HCT116 (cell line): ENCODE measurements at regions not wholly inside any gene's neighbourhood (a gene's known extent, or its start where the extent isn't known, plus 50 kb on each side); places are given as distances from the start of the nearest gene placed in this dataset.

Experiments used
- ATAC-seq: fragments of 200-7000 bp; cut with Tn5 transposase; 2 replicates; pipeline ENCODE4 v1.9.1; 2020; ENCODE audit warnings: mild to moderate bottlenecking, moderate library complexity
- BruUV-seq: library from RNA; stranded (reverse); fragments of 400-500 nt; replicated peaks from 2 replicates; lab custom pipeline; 2021; lab: Mats Ljungman, UMichigan
- CTCF ChIA-PET: fragments of 300-600 bp; sonication (Branson Sonifier 250); formaldehyde crosslinking; loops from one replicate; lab custom pipeline; 2021; ENCODE audit warnings: antibody characterized with exemption; lab: Charles Lee
- POLR2A ChIA-PET: fragments of 300-600, 350-600 bp; sonication (Branson Sonifier 250); formaldehyde crosslinking; loops from one replicate; lab custom pipeline; 2021; ENCODE audit warnings: antibody characterized with exemption; lab: Charles Lee
- RAD21 ChIA-PET, 2 experiments: fragments of 300-600 bp; sonication (Branson Sonifier 250); formaldehyde crosslinking; loops; one replicate each; lab custom pipeline; 2023; ENCODE audit warnings: low total read pairs in 2 of 2; ENCODE audit not compliant: uncharacterized antibody in 2 of 2, unreplicated experiment in 2 of 2, low non-redundant PET in 1 of 2; lab: Charles Lee
- DNase-seq: peaks from one replicate; pipeline ENCODE4 v3.0.0-alpha.2; 2010; ENCODE audit warnings: low read depth, low spot score
- H2AFZ ChIP-seq: fragments of 200-600 bp; shearing (Covaris generic), sonication (generic); 2 replicates; pipeline ENCODE4 v1.6.1; 2017; ENCODE audit warnings: low read depth, mixed run types, mixed read lengths, antibody characterized with exemption, low read length; ENCODE audit not compliant: poor library complexity, severe bottlenecking
- H3K27ac ChIP-seq: 2 replicates; pipeline ENCODE4 v1.5.1; 2012; ENCODE audit warnings: low read depth, low read length
- H3K27me3 ChIP-seq: fragments of 200-600 bp; sonication (generic); 2 replicates; pipeline ENCODE4 v1.6.1; 2016; ENCODE audit warnings: mixed run types, low read length, mixed read lengths; ENCODE audit not compliant: insufficient read depth
- H3K36me3 ChIP-seq, 2 experiments: fragments of 200-500 bp in 1 of 2; fragments of 200-600 bp in 1 of 2; sonication (Bioruptor generic) in 1 of 2; sonication (generic) in 1 of 2; 2 replicates each; pipeline versions ENCODE4 v1.5.1 to v1.6.1; 2014 to 2016; ENCODE audit warnings: low read length in 2 of 2, inconsistent platforms in 1 of 2, mixed read lengths in 1 of 2, mixed run types in 1 of 2; ENCODE audit not compliant: insufficient read depth in 2 of 2, control insufficient read depth in 1 of 2
- H3K4me1 ChIP-seq, 2 experiments: fragments of 200-600 bp in 1 of 2; sonication (generic) in 1 of 2; 2 replicates each; pipeline versions ENCODE4 v1.5.1 to v1.6.1; 2012 to 2017; ENCODE audit warnings: low read length in 2 of 2, inconsistent platforms in 1 of 2, mild to moderate bottlenecking in 1 of 2, mixed read lengths in 1 of 2, mixed run types in 1 of 2, moderate library complexity in 1 of 2; ENCODE audit not compliant: insufficient read depth in 2 of 2, control insufficient read depth in 1 of 2
- H3K4me2 ChIP-seq: fragments of 200-600 bp; sonication (generic); 2 replicates; pipeline ENCODE4 v1.6.1; 2017; ENCODE audit warnings: mixed run types, low read length, mixed read lengths
- H3K4me3 ChIP-seq, 2 experiments: fragments of 200-600 bp in 1 of 2; sonication (generic) in 1 of 2; replicated peaks in 1 of 2; 2 replicates each; pipeline ENCODE4 v1.5.1; 2011 to 2016; ENCODE audit warnings: low read length in 2 of 2, control low read depth in 1 of 2, low read depth in 1 of 2, mild to moderate bottlenecking in 1 of 2, mixed read lengths in 1 of 2, mixed run types in 1 of 2
- H3K79me2 ChIP-seq: fragments of 200-600 bp; sonication (generic); 2 replicates; pipeline ENCODE4 v1.6.1; 2017; ENCODE audit warnings: mild to moderate bottlenecking, mixed run types, low read length, moderate library complexity, mixed read lengths; ENCODE audit not compliant: insufficient read depth
- H3K9ac ChIP-seq: fragments of 200-600 bp; sonication (generic); 2 replicates; pipeline ENCODE4 v1.6.1; 2016; ENCODE audit warnings: low read length, mixed read lengths
- H3K9me2 ChIP-seq: fragments of 200-600 bp; sonication (generic), shearing (Covaris generic); 2 replicates; pipeline ENCODE4 v1.6.1; 2017; ENCODE audit warnings: mixed run types, mild to moderate bottlenecking, moderate library complexity; ENCODE audit not compliant: insufficient read depth
- H3K9me3 ChIP-seq, 2 experiments: fragments of 200-500 bp in 1 of 2; fragments of 200-600 bp in 1 of 2; sonication (Bioruptor generic) in 1 of 2; sonication (generic) in 1 of 2; 2 replicates each; pipeline ENCODE4 v1.6.1; 2014 to 2017; ENCODE audit warnings: low read length in 2 of 2, mixed read lengths in 2 of 2, inconsistent platforms in 1 of 2, low read depth in 1 of 2, mild to moderate bottlenecking in 1 of 2, mixed run types in 1 of 2, moderate library complexity in 1 of 2; ENCODE audit not compliant: control insufficient read depth in 1 of 2, insufficient read depth in 1 of 2
- H4K20me1 ChIP-seq: fragments of 200-600 bp; sonication (generic), shearing (Covaris generic); 2 replicates; pipeline ENCODE4 v1.6.1; 2017; ENCODE audit warnings: mixed run types, mild to moderate bottlenecking, moderate library complexity; ENCODE audit not compliant: insufficient read depth
- EGR1 ChIP-seq: IDR thresholded peaks from 2 replicates; pipeline ENCODE4 v1.6.1; 2012; ENCODE audit warnings: low read depth
- EZH2 ChIP-seq: fragments of 200-600 bp; sonication (generic); IDR thresholded peaks from 2 replicates; pipeline ENCODE4 v1.6.1; 2017; ENCODE audit warnings: antibody characterized with exemption, mixed run types
- EZH2phosphoT487 ChIP-seq: fragments of 200-600 bp; IDR thresholded peaks from 2 replicates; pipeline ENCODE4 v1.6.1; 2018; ENCODE audit warnings: antibody characterized with exemption, borderline replicate concordance
- FOSL1 ChIP-seq: IDR thresholded peaks from 2 replicates; pipeline ENCODE4 v1.6.1; 2012; ENCODE audit warnings: low read depth
- POLR2AphosphoS5 ChIP-seq: IDR thresholded peaks from 2 replicates; pipeline ENCODE4 v1.6.1; 2011; ENCODE audit warnings: mild to moderate bottlenecking, low read depth, low read length, moderate library complexity
- RAD21 ChIP-seq: IDR thresholded peaks from 2 replicates; pipeline ENCODE4 v1.6.1; 2012; ENCODE audit warnings: low read depth, mild to moderate bottlenecking
- SIN3A ChIP-seq: IDR thresholded peaks from 2 replicates; pipeline ENCODE4 v1.6.1; 2012; ENCODE audit warnings: low read depth
- SRF ChIP-seq: IDR thresholded peaks from 2 replicates; pipeline ENCODE4 v1.6.1; 2012; ENCODE audit warnings: low read depth
- TCF7L2 ChIP-seq: IDR thresholded peaks from 2 replicates; pipeline ENCODE4 v1.7.0; 2011; ENCODE audit warnings: borderline replicate concordance, inconsistent platforms; ENCODE audit not compliant: insufficient read depth, insufficient read length; ENCODE audit errors: extremely low read depth
- YY1 ChIP-seq: IDR thresholded peaks from 2 replicates; pipeline ENCODE4 v1.6.1; 2011; ENCODE audit warnings: low read length, low read depth, moderate library complexity, mild to moderate bottlenecking; ENCODE audit not compliant: insufficient replicate concordance; ENCODE audit errors: extremely low read depth
- ZFX ChIP-seq: fragments of 450-650 bp; IDR thresholded peaks from 2 replicates; pipeline ENCODE4 v1.6.1; 2017
- ZNF274 ChIP-seq: fragments of 200-500 bp; sonication (Bioruptor generic); IDR thresholded peaks from 2 replicates; pipeline ENCODE4 v1.6.1; 2014; ENCODE audit warnings: mild to moderate bottlenecking, low read depth, low read length, inconsistent platforms
- intact Hi-C: fragments of 100-400 bp; cut with micrococcal nuclease; formaldehyde crosslinking; loops from 2 replicates; pipeline ENCODE4 v1.10.0; 2022
- TF ChIP-seq, protein P1 (sequence below), 3 experiments: fragments of 200-600 bp in 1 of 3; sonication (generic) in 1 of 3; IDR thresholded peaks in 2 of 3; conservative IDR thresholded peaks in 1 of 3; 2 replicates each; pipeline ENCODE4 v1.5.1; 2012 to 2017; ENCODE audit warnings: low read depth in 2 of 3, low read length in 2 of 3, antibody characterized with exemption in 1 of 3, borderline replicate concordance in 1 of 3, control low read depth in 1 of 3, mild to moderate bottlenecking in 1 of 3, mixed read lengths in 1 of 3, mixed run types in 1 of 3, moderate library complexity in 1 of 3; ENCODE audit not compliant: insufficient read depth in 1 of 3
- TF ChIP-seq, protein P2 (sequence below): IDR thresholded peaks from 2 replicates; pipeline ENCODE4 v1.6.1; 2011; ENCODE audit warnings: mild to moderate bottlenecking, low read length, moderate library complexity; ENCODE audit not compliant: insufficient replicate concordance; ENCODE audit errors: extremely low read depth
- TF ChIP-seq, protein P3 (sequence below): IDR thresholded peaks from 2 replicates; pipeline ENCODE4 v1.6.1; 2012
- TF ChIP-seq, protein P4 (sequence below): IDR thresholded peaks from 2 replicates; pipeline ENCODE4 v1.6.1; 2012; ENCODE audit warnings: low read depth
- TF ChIP-seq, protein P5 (sequence below): IDR thresholded peaks from 2 replicates; pipeline ENCODE4 v1.6.1; 2012

DNA sequence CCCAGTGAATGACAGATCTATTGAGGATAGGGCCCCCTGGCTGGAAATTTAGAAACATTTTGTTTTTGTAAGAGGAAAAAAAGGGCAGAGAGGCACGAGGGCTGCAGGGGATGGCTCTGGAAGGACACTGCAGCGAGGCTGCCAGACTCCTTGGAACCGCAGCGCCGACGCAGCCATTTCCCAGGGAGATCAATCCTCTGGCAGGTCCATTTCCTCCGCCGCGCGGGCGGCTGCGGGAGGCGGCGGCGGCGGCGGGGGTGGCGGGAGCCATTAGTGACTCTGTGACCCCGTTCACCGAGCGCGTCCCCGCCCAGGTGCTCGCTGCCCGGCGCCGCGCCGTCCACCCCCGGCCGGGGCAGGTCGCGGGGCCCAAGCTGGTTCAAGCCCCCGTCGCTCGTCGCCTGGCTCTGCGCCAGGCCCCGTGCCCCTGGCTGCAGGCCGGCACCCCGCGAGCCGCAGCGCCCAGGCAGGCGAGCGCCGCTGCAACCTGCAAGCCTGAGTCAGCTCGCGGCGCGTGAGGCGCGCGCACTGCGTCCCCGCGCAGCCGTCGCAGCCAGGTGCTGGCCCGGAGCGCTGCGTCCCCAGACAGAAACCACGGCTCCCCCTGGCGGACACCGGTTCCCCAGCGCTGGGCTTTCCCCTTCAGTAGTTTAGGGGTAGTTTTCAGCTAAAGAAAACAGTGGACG, 192.6 kb downstream of the KATNAL1 start:
- H3K27ac ChIP-seq = peak overlapping the region; percentile 59; the same call in 1 of the 2 replicates
- no peaks in the 10 kb centered on the region for H3K36me3 ChIP-seq
- peak; percentile 93 for ATAC-seq
- ChIA-PET RAD21 (interaction anchor here (0.6 to 1.8 kb wide), 6 partner anchors 11 to 689 kb away, joined by 3 to 8 read pairs (median 4); no protein-coding TSS in a partner anchor), CTCF (interaction anchor here (0.6 to 6.1 kb wide), 20 partner anchors 10 to 930 kb away, joined by 3 to 226 read pairs (median 3); partner anchors contain the start of gene UBL3), POLR2A (interaction anchor here (0.5 to 1.4 kb wide), 3 partner anchors 18 to 625 kb away, joined by 3 to 4 read pairs (median 3); no protein-coding TSS in a partner anchor)
- peak overlapping the region; percentile 44 to 54 for H3K4me3 ChIP-seq
- no peaks in the 10 kb centered on the region for H3K79me2 ChIP-seq
- H4K20me1 ChIP-seq = no peaks in the 10 kb centered on the region
- BruUV-seq = no TSS peak
- H3K4me1 ChIP-seq = peaks cover 12 to 25% of the 10 kb centered on the region in 2 experiments
- peak overlapping the region; percentile 52 for H3K9ac ChIP-seq
- intact Hi-C loops = loop anchor here (1.0 to 10.0 kb wide), 4 partner anchors 190 to 688 kb away; no protein-coding TSS in a partner anchor
- no peaks in the 10 kb centered on the region for H3K9me3 ChIP-seq
- DNase-seq = peak; percentile 72
- no peaks in the 10 kb centered on the region; the same call in 1 of the 2 replicates for H3K27me3 ChIP-seq
- no peaks in the 10 kb centered on the region for H3K9me2 ChIP-seq
- peak overlapping the region; percentile 87 for H3K4me2 ChIP-seq
- H2AFZ ChIP-seq = peak overlapping the region; percentile 80
- TF ChIP-seq, protein P1, sequence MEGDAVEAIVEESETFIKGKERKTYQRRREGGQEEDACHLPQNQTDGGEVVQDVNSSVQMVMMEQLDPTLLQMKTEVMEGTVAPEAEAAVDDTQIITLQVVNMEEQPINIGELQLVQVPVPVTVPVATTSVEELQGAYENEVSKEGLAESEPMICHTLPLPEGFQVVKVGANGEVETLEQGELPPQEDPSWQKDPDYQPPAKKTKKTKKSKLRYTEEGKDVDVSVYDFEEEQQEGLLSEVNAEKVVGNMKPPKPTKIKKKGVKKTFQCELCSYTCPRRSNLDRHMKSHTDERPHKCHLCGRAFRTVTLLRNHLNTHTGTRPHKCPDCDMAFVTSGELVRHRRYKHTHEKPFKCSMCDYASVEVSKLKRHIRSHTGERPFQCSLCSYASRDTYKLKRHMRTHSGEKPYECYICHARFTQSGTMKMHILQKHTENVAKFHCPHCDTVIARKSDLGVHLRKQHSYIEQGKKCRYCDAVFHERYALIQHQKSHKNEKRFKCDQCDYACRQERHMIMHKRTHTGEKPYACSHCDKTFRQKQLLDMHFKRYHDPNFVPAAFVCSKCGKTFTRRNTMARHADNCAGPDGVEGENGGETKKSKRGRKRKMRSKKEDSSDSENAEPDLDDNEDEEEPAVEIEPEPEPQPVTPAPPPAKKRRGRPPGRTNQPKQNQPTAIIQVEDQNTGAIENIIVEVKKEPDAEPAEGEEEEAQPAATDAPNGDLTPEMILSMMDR (IDR thresholded peaks at IDR 0.05 in 2 of 3, conservative IDR thresholded peaks at IDR 0.05 in 1 of 3; ENCODE audit: borderline replicate concordance in 1 of 3, insufficient read depth in 1 of 3, low read depth in 2 of 3, low read length in 2 of 3) = peak; percentile 87 to 94 (median 91)
- TF ChIP-seq EZH2phosphoT487 (no peak), YY1 (peak; percentile 44), SIN3A (no peak), ZNF274 (no peak), SRF (no peak), FOSL1 (no peak), EGR1 (no peak), RAD21 (peak; percentile 85), POLR2AphosphoS5 (peak; percentile 71), TCF7L2 (peak; percentile 49), ZFX (peak; percentile 30; the same call in 1 of the 2 replicates), EZH2 (no peak)
- TF ChIP-seq, protein P2, sequence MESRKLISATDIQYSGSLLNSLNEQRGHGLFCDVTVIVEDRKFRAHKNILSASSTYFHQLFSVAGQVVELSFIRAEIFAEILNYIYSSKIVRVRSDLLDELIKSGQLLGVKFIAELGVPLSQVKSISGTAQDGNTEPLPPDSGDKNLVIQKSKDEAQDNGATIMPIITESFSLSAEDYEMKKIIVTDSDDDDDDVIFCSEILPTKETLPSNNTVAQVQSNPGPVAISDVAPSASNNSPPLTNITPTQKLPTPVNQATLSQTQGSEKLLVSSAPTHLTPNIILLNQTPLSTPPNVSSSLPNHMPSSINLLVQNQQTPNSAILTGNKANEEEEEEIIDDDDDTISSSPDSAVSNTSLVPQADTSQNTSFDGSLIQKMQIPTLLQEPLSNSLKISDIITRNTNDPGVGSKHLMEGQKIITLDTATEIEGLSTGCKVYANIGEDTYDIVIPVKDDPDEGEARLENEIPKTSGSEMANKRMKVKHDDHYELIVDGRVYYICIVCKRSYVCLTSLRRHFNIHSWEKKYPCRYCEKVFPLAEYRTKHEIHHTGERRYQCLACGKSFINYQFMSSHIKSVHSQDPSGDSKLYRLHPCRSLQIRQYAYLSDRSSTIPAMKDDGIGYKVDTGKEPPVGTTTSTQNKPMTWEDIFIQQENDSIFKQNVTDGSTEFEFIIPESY = no peak
- TF ChIP-seq, protein P3, sequence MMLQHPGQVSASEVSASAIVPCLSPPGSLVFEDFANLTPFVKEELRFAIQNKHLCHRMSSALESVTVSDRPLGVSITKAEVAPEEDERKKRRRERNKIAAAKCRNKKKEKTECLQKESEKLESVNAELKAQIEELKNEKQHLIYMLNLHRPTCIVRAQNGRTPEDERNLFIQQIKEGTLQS = no peak
- TF ChIP-seq, protein P4, sequence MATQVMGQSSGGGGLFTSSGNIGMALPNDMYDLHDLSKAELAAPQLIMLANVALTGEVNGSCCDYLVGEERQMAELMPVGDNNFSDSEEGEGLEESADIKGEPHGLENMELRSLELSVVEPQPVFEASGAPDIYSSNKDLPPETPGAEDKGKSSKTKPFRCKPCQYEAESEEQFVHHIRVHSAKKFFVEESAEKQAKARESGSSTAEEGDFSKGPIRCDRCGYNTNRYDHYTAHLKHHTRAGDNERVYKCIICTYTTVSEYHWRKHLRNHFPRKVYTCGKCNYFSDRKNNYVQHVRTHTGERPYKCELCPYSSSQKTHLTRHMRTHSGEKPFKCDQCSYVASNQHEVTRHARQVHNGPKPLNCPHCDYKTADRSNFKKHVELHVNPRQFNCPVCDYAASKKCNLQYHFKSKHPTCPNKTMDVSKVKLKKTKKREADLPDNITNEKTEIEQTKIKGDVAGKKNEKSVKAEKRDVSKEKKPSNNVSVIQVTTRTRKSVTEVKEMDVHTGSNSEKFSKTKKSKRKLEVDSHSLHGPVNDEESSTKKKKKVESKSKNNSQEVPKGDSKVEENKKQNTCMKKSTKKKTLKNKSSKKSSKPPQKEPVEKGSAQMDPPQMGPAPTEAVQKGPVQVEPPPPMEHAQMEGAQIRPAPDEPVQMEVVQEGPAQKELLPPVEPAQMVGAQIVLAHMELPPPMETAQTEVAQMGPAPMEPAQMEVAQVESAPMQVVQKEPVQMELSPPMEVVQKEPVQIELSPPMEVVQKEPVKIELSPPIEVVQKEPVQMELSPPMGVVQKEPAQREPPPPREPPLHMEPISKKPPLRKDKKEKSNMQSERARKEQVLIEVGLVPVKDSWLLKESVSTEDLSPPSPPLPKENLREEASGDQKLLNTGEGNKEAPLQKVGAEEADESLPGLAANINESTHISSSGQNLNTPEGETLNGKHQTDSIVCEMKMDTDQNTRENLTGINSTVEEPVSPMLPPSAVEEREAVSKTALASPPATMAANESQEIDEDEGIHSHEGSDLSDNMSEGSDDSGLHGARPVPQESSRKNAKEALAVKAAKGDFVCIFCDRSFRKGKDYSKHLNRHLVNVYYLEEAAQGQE = no peak
- TF ChIP-seq, protein P5, sequence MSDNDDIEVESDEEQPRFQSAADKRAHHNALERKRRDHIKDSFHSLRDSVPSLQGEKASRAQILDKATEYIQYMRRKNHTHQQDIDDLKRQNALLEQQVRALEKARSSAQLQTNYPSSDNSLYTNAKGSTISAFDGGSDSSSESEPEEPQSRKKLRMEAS = peak; percentile 82
